ENCODE measurements at regions not wholly inside any gene's neighbourhood (a gene's known extent, or its start where the extent isn't known, plus 50 kb on each side); places are given as distances from the start of the nearest gene placed in this dataset.
A peak's percentile ranks its signal among the peaks of the same experiment; 100 is the strongest.
"Not testable (repeated sequence)": the region's sequence is repeated elsewhere in the genome, so short reads cannot be mapped to it uniquely, and the experiment has no call there.

GRCh38 chr2:72026819-72027425, 120.7 kb downstream of the CYP26B1 start:
- WGBS, 2 donors, result 91 to 95% methylated on average over 10 of the region's 10 CpGs
- Histone ChIP-seq H3K9me3 (ENCODE audit: control insufficient read depth, low read length) (peaks cover 2% of the 10 kb centered on the region), H3K36me3 (ENCODE audit: control insufficient read depth in 1 of 2, insufficient read depth in 2 of 2, low read length in 1 of 2) (no peaks in the 10 kb centered on the region), H3K4me3 (ENCODE audit: low read length in 2 of 2) (no peak overlapping the region), H3K4me1 (ENCODE audit: control insufficient read depth in 1 of 2, insufficient read depth in 2 of 2, low read length in 2 of 2) (no peaks in the 10 kb centered on the region), H3K27me3 (ENCODE audit: control insufficient read depth in 1 of 2, insufficient read depth in 2 of 2, low read length in 1 of 2) (no peaks in the 10 kb centered on the region), H3K27ac (ENCODE audit: low read depth in 1 of 2, low read length in 2 of 2) (no peak overlapping the region)
- ATAC-seq (ENCODE audit: low FRiP score), result no peak
- no peak for DNase-seq
- intact Hi-C loops (cut with DNase I), result no loop called here

DNA sequence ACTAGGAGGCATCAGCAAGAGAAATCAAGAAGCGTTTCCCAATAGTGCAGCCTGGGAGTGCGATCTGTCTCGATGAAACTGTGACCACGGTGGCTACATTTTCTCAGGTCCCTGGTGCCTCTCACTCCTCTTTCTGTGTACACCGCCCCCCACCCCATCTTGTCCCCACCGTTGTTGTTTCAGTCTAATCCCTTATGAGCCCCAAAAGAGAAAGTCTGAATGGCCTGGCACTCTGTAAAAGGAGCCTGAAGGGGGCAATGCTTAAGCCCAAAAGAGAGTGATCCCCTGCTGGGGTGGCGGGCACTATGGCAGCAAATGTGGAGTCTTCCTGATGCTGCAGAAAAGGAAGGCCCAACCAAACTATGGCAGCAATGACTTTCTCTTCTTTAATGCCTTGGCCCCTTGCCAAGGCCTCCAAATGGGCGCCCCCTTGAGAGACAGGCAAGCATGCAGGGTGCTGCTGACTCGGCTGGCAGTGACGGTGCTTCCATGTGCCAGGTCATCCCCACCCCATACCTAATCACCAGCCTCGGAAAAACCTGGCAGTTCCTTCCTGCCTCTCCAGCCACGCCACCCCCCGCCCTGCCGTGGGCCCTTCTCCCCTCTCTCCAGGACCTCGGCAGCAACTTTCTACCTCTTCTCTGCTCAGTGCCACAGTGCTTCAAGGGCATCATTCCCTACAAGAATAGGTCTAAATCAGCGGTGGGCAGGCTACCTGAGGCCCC, 123.0 kb downstream of the CYP26B1 start:
- Histone ChIP-seq H3K27ac (ENCODE audit: low read depth in 1 of 2, low read length in 2 of 2) (no peak overlapping the region), H3K9me3 (ENCODE audit: control insufficient read depth, low read length) (peaks cover 2% of the 10 kb centered on the region), H3K27me3 (ENCODE audit: control insufficient read depth in 1 of 2, insufficient read depth in 2 of 2, low read length in 1 of 2) (no peaks in the 10 kb centered on the region), H3K4me1 (ENCODE audit: control insufficient read depth in 1 of 2, insufficient read depth in 2 of 2, low read length in 2 of 2) (no peaks in the 10 kb centered on the region), H3K36me3 (ENCODE audit: control insufficient read depth in 1 of 2, insufficient read depth in 2 of 2, low read length in 1 of 2) (no peaks in the 10 kb centered on the region), H3K4me3 (ENCODE audit: low read length in 2 of 2) (no peak overlapping the region)
- WGBS, 2 donors, result 79 to 86% methylated on average over 16 of the region's 16 CpGs
- DNase-seq (peak; percentile 30 to 61), ATAC-seq (ENCODE audit: low FRiP score) (peak; percentile 15)
- intact Hi-C loops (cut with DNase I), result no loop called here

- H3K4me1 ChIP-seq (ENCODE audit: control insufficient read depth in 1 of 2, insufficient read depth in 2 of 2, low read length in 2 of 2), result no peaks in the 10 kb centered on the region
- H3K27ac ChIP-seq (ENCODE audit: low read depth in 1 of 2, low read length in 2 of 2), result no peak overlapping the region
- no peaks in the 10 kb centered on the region for H3K36me3 ChIP-seq (ENCODE audit: control insufficient read depth in 1 of 2, insufficient read depth in 2 of 2, low read length in 1 of 2)
- WGBS, 2 donors, result 95 to 97% methylated on average over 7 of the region's 7 CpGs
- peaks cover 2% of the 10 kb centered on the region for H3K9me3 ChIP-seq (ENCODE audit: control insufficient read depth, low read length)
- H3K27me3 ChIP-seq (ENCODE audit: control insufficient read depth in 1 of 2, insufficient read depth in 2 of 2, low read length in 1 of 2), result no peaks in the 10 kb centered on the region
- DNase-seq (peak; percentile 25 to 47), ATAC-seq (ENCODE audit: low FRiP score) (no peak)
- H3K4me3 ChIP-seq (ENCODE audit: low read length in 2 of 2), result no peak overlapping the region
- intact Hi-C loops (cut with DNase I), result no loop called here
Measured at GRCh38 chr2:72023678-72024390, 123.8 kb downstream of the CYP26B1 start.

GRCh38 chr2:72021371-72021770, 126.3 kb downstream of the CYP26B1 start:
- DNase-seq, result peak in 1 of 2 donors; percentile 13
- H3K4me1 ChIP-seq (ENCODE audit: control insufficient read depth in 1 of 2, insufficient read depth in 2 of 2, low read length in 2 of 2); intact Hi-C loops (cut with DNase I); ATAC-seq (ENCODE audit: low FRiP score); H3K9me3 ChIP-seq (ENCODE audit: control insufficient read depth, low read length); H3K27me3 ChIP-seq (ENCODE audit: control insufficient read depth in 1 of 2, insufficient read depth in 2 of 2, low read length in 1 of 2); H3K27ac ChIP-seq (ENCODE audit: low read depth in 1 of 2, low read length in 2 of 2); H3K36me3 ChIP-seq (ENCODE audit: control insufficient read depth in 1 of 2, insufficient read depth in 2 of 2, low read length in 1 of 2); H3K4me3 ChIP-seq (ENCODE audit: low read length in 2 of 2): not testable (repeated sequence)
- 75 to 80% methylated on average over 13 to 16 of the region's 16 CpGs for WGBS, 2 donors

- no peaks in the 10 kb centered on the region for H3K36me3 ChIP-seq (ENCODE audit: control insufficient read depth in 1 of 2, insufficient read depth in 2 of 2, low read length in 1 of 2)
- no peaks in the 10 kb centered on the region for H3K4me1 ChIP-seq (ENCODE audit: control insufficient read depth in 1 of 2, insufficient read depth in 2 of 2, low read length in 2 of 2)
- intact Hi-C loops (cut with DNase I), result no loop called here
- H3K27me3 ChIP-seq (ENCODE audit: control insufficient read depth in 1 of 2, insufficient read depth in 2 of 2, low read length in 1 of 2), result no peaks in the 10 kb centered on the region
- H3K4me3 ChIP-seq (ENCODE audit: low read length in 2 of 2), result no peak overlapping the region
- 19 to 25% methylated on average over 1 of the region's 1 CpG for WGBS, 2 donors
- ATAC-seq (ENCODE audit: low FRiP score) (no peak), DNase-seq (no peak)
- H3K9me3 ChIP-seq (ENCODE audit: control insufficient read depth, low read length), result no peaks in the 10 kb centered on the region
- H3K27ac ChIP-seq (ENCODE audit: low read depth in 1 of 2, low read length in 2 of 2), result no peak overlapping the region
Measured at GRCh38 chr2:72015266-72015665, 132.4 kb downstream of the CYP26B1 start.

DNA sequence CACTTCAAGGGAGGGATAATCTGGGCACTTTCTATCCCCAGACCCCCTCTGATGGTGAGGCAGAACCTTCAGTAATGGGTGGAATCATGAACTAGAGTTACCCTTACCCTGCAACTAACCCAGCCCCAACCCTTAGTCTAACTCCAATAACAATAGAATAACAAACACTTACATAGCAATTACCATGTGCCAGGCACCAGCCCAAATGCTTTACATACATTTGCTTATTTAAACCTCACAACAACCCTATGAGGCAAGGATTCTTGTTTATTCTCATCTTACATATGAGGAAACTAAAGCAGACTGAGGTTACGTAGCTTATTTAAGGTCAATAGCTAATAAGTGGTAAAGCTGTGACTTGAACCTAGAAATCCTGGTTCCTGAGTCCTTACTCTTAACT, 132.8 kb downstream of the CYP26B1 start:
- DNase-seq (no peak), ATAC-seq (ENCODE audit: low FRiP score) (no peak)
- intact Hi-C loops (cut with DNase I), result no loop called here
- Histone ChIP-seq H3K4me1 (ENCODE audit: control insufficient read depth in 1 of 2, insufficient read depth in 2 of 2, low read length in 2 of 2) (no peaks in the 10 kb centered on the region), H3K9me3 (ENCODE audit: control insufficient read depth, low read length) (no peaks in the 10 kb centered on the region), H3K36me3 (ENCODE audit: control insufficient read depth in 1 of 2, insufficient read depth in 2 of 2, low read length in 1 of 2) (no peaks in the 10 kb centered on the region), H3K27ac (ENCODE audit: low read depth in 1 of 2, low read length in 2 of 2) (no peak overlapping the region), H3K27me3 (ENCODE audit: control insufficient read depth in 1 of 2, insufficient read depth in 2 of 2, low read length in 1 of 2) (no peaks in the 10 kb centered on the region), H3K4me3 (ENCODE audit: low read length in 2 of 2) (no peak overlapping the region)
- WGBS, 2 donors, result 99 to 100% methylated on average over 1 of the region's 1 CpG

GRCh38 chr2:72013726-72014125, 133.9 kb downstream of the CYP26B1 start:
- H3K27me3 ChIP-seq (ENCODE audit: control insufficient read depth in 1 of 2, insufficient read depth in 2 of 2, low read length in 1 of 2), result no peaks in the 10 kb centered on the region
- DNase-seq, result no peak
- intact Hi-C loops (cut with DNase I), result no loop called here

DNA sequence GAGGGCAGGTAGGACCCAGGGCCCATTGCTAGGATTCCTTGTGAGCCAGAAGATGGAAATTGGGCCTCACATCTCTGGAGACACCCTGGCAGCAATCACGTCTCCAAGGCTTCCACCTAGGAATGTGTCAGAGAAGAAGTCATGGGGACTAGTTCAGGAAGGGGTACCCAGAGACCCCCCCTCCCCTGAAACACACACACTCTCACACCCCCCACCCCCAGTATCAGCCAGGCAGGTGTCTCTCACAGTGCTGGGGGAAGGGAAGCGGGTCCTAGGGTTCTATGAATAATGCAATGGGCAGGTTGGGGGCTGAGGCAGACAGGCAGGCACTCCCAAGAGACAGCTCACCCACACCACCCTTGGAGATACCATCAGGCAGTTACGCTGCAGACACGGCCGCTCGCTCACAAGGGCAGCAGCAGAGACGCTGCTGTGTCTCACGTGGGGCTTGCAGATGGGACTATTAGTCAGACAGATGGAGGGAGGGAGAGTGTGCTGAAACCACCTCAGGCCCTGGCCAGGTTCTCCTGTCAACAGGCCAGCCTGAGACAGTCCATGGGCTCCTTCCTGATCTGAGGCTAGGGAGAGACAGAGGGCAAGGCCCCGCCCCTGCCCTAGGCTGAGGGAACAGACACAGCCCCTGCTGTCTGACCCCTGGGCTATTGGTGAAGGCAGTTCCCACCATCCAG, 134.6 kb downstream of the CYP26B1 start:
- H3K4me1 ChIP-seq (ENCODE audit: control insufficient read depth in 1 of 2, insufficient read depth in 2 of 2, low read length in 2 of 2), result no peaks in the 10 kb centered on the region
- ATAC-seq (ENCODE audit: low FRiP score) (peak; percentile 29), DNase-seq (peak in 1 of 2 donors; percentile 66)
- no peaks in the 10 kb centered on the region for H3K36me3 ChIP-seq (ENCODE audit: control insufficient read depth in 1 of 2, insufficient read depth in 2 of 2, low read length in 1 of 2)
- no peaks in the 10 kb centered on the region for H3K9me3 ChIP-seq (ENCODE audit: control insufficient read depth, low read length)
- H3K27ac ChIP-seq (ENCODE audit: low read depth in 1 of 2, low read length in 2 of 2), result no peak overlapping the region
- H3K4me3 ChIP-seq (ENCODE audit: low read length in 2 of 2), result no peak overlapping the region
- no peaks in the 10 kb centered on the region for H3K27me3 ChIP-seq (ENCODE audit: control insufficient read depth in 1 of 2, insufficient read depth in 2 of 2, low read length in 1 of 2)
- WGBS, 2 donors, result 87 to 88% methylated on average over 9 of the region's 9 CpGs
- intact Hi-C loops (cut with DNase I), result no loop called here

More at GRCh38 chr2:72013726-72014125, 133.9 kb downstream of the CYP26B1 start:
- 91 to 96% methylated on average over 6 of the region's 6 CpGs for WGBS, 2 donors
- Histone ChIP-seq H3K27ac (ENCODE audit: low read depth in 1 of 2, low read length in 2 of 2) (no peak overlapping the region), H3K4me3 (ENCODE audit: low read length in 2 of 2) (no peak overlapping the region), H3K9me3 (ENCODE audit: control insufficient read depth, low read length) (no peaks in the 10 kb centered on the region), H3K4me1 (ENCODE audit: control insufficient read depth in 1 of 2, insufficient read depth in 2 of 2, low read length in 2 of 2) (no peaks in the 10 kb centered on the region), H3K36me3 (ENCODE audit: control insufficient read depth in 1 of 2, insufficient read depth in 2 of 2, low read length in 1 of 2) (no peaks in the 10 kb centered on the region)
- no peak for ATAC-seq (ENCODE audit: low FRiP score)
